ENCODE measurements at regions not wholly inside any gene's neighbourhood (a gene's known extent, or its start where the extent isn't known, plus 50 kb on each side); places are given as distances from the start of the nearest gene placed in this dataset.
A peak's percentile ranks its signal among the peaks of the same experiment; 100 is the strongest.

GRCh38 chr5:34480810-34481528 is 175.2 kb upstream of the RAI14 start:
- TF ChIP-seq POLR2A (IDR thresholded peaks at IDR 0.05), result no peak
- no peak for TF ChIP-seq CTCF (IDR thresholded peaks at IDR 0.05)
- Histone ChIP-seq H3K4me3 (no peak overlapping the region), H3K36me3 (no peaks in the 10 kb centered on the region), H3K9me3 (no peaks in the 10 kb centered on the region), H3K27me3 (no peaks in the 10 kb centered on the region), H3K27ac (no peak overlapping the region), H3K4me1 (peaks cover 0 to 23% (median 7%) of the 10 kb centered on the region in 4 donors)
- WGBS (ENCODE audit: insufficient coverage, low coverage, low lambda C conversion rate, missing lambda C conversion rate), result 77% methylated on average over 6 of the region's 6 CpGs
- DNase-seq (no peak), ATAC-seq (no peak)
- intact Hi-C loops (cut with DNase I), result no loop called here

- H3K36me3 ChIP-seq, result no peaks in the 10 kb centered on the region
- no peak overlapping the region for H3K4me3 ChIP-seq
- peak overlapping the region in 2 of 3 donors; percentile 51 to 69 for H3K27ac ChIP-seq
- ATAC-seq (no peak), DNase-seq (no peak)
- no peaks in the 10 kb centered on the region for H3K9me3 ChIP-seq
- TF ChIP-seq CTCF (IDR thresholded peaks at IDR 0.05) (no peak), POLR2A (IDR thresholded peaks at IDR 0.05) (no peak)
- peaks cover 0 to 44% (median 13%) of the 10 kb centered on the region in 4 donors for H3K4me1 ChIP-seq
- intact Hi-C loops (cut with DNase I), result no loop called here
- H3K27me3 ChIP-seq, result no peaks in the 10 kb centered on the region
- WGBS (ENCODE audit: insufficient coverage, low coverage, low lambda C conversion rate, missing lambda C conversion rate), result 81% methylated on average over 5 of the region's 5 CpGs
Observed at GRCh38 chr5:34483442-34484033, 172.6 kb upstream of the RAI14 start.

GRCh38 chr5:34484216-34484920 is 171.8 kb upstream of the RAI14 start:
- Histone ChIP-seq H3K36me3 (no peaks in the 10 kb centered on the region), H3K9me3 (no peaks in the 10 kb centered on the region), H3K4me3 (no peak overlapping the region), H3K4me1 (peaks cover 0 to 46% (median 14%) of the 10 kb centered on the region in 4 donors), H3K27ac (peak overlapping the region in 2 of 3 donors; percentile 62 to 69), H3K27me3 (no peaks in the 10 kb centered on the region)
- peak; percentile 37 to 50 (median 46) for ATAC-seq
- intact Hi-C loops (cut with DNase I), result no loop called here
- no peak for DNase-seq
- TF ChIP-seq POLR2A (IDR thresholded peaks at IDR 0.05), result no peak
- no peak for TF ChIP-seq CTCF (IDR thresholded peaks at IDR 0.05)
- WGBS (ENCODE audit: insufficient coverage, low coverage, low lambda C conversion rate, missing lambda C conversion rate), result no CpG with 5 or more reads among the region's 3 CpGs

- no peak overlapping the region for H3K4me3 ChIP-seq
- no peak for ATAC-seq
- H3K9me3 ChIP-seq, result no peaks in the 10 kb centered on the region
- no peak for TF ChIP-seq POLR2A (IDR thresholded peaks at IDR 0.05)
- TF ChIP-seq CTCF (IDR thresholded peaks at IDR 0.05), result no peak
- peaks cover 0 to 46% (median 14%) of the 10 kb centered on the region in 4 donors for H3K4me1 ChIP-seq
- H3K27ac ChIP-seq, result no peak overlapping the region
- H3K36me3 ChIP-seq, result no peaks in the 10 kb centered on the region
- no peaks in the 10 kb centered on the region for H3K27me3 ChIP-seq
- no peak for DNase-seq
- intact Hi-C loops (cut with DNase I), result no loop called here
Observed at GRCh38 chr5:34485768-34486030, 170.4 kb upstream of the RAI14 start.

Measured in right lobe of liver (tissue), 6 donors.